ENCODE measurements at regions not wholly inside any gene's neighbourhood (a gene's known extent, or its start where the extent isn't known, plus 50 kb on each side); places are given as distances from the start of the nearest gene placed in this dataset.
"Not testable (repeated sequence)": the region's sequence is repeated elsewhere in the genome, so short reads cannot be mapped to it uniquely, and the experiment has no call there.

DNA sequence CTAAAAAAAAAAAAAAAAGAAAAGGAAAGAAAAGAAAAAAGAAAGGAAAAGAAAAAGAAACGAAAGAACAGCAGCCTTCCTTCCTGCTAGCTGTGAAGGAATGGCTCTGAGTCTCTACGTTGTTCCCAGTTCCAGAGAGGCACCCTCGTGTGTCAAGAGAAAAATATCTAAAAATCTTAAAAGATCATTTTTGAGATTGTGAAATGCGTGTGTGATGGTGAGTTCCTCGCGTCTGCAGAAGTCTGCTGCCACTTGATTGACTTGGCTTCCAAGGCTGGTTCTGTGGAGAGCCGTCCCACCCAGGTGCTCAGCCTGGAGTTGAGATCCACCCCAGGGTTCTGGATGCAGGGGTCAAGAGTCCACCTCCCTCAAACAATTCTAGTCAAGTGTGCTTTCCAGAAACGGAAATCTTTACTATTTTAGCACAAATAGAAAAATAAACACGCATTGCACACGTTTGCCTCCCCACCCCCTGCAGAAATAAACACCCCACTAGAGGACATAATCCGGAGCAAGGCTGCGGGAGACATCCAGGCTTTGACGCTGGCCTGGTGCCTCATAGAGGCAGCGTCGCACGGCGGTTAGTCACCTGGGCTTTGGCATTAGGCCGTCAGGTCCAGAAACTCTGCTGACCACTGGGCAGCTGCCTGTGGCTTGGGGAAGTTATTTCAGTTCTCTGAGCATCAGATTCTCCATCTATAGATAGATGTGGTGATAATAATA, 265.4 kb downstream of the FAM43A start:
- TF ChIP-seq, protein P1, sequence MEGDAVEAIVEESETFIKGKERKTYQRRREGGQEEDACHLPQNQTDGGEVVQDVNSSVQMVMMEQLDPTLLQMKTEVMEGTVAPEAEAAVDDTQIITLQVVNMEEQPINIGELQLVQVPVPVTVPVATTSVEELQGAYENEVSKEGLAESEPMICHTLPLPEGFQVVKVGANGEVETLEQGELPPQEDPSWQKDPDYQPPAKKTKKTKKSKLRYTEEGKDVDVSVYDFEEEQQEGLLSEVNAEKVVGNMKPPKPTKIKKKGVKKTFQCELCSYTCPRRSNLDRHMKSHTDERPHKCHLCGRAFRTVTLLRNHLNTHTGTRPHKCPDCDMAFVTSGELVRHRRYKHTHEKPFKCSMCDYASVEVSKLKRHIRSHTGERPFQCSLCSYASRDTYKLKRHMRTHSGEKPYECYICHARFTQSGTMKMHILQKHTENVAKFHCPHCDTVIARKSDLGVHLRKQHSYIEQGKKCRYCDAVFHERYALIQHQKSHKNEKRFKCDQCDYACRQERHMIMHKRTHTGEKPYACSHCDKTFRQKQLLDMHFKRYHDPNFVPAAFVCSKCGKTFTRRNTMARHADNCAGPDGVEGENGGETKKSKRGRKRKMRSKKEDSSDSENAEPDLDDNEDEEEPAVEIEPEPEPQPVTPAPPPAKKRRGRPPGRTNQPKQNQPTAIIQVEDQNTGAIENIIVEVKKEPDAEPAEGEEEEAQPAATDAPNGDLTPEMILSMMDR (IDR thresholded peaks at IDR 0.05): no peak
- H3K9me3 ChIP-seq: peaks cover 3% of the 10 kb centered on the region
- H3K4me1 ChIP-seq (ENCODE audit: control insufficient read depth in 1 of 2, low read depth in 2 of 2): no peaks in the 10 kb centered on the region
- H3K4me3 ChIP-seq: no peak overlapping the region
- no peaks in the 10 kb centered on the region for H3K36me3 ChIP-seq
- no peak for DNase-seq (ENCODE audit: low spot score)
- ATAC-seq (ENCODE audit: insufficient number of reproducible peaks, low FRiP score, low read depth): no peak
- no peaks in the 10 kb centered on the region for H3K27me3 ChIP-seq (replicated peaks; ENCODE audit: insufficient read depth)
- no peak overlapping the region for H3K27ac ChIP-seq

DNA sequence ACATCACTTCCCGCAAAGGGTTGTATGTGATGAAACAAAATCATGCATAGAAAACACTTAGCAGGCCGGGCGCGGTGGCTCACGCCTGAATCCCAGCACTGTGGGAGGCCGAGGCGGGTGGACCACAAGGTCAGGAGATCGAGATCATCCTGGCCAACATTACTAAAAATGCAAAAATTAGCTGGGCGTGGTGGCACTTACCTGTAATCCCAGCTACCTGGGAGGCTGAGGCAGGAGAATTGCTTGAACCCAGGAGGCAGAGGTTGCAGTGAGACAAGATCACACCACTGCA, 265.9 kb downstream of the FAM43A start:
- H3K36me3 ChIP-seq; DNase-seq (ENCODE audit: low spot score); H3K27me3 ChIP-seq (replicated peaks; ENCODE audit: insufficient read depth); H3K9me3 ChIP-seq; H3K4me1 ChIP-seq (ENCODE audit: control insufficient read depth in 1 of 2, low read depth in 2 of 2); ATAC-seq (ENCODE audit: insufficient number of reproducible peaks, low FRiP score, low read depth); H3K27ac ChIP-seq; H3K4me3 ChIP-seq: not testable (repeated sequence)

DNA sequence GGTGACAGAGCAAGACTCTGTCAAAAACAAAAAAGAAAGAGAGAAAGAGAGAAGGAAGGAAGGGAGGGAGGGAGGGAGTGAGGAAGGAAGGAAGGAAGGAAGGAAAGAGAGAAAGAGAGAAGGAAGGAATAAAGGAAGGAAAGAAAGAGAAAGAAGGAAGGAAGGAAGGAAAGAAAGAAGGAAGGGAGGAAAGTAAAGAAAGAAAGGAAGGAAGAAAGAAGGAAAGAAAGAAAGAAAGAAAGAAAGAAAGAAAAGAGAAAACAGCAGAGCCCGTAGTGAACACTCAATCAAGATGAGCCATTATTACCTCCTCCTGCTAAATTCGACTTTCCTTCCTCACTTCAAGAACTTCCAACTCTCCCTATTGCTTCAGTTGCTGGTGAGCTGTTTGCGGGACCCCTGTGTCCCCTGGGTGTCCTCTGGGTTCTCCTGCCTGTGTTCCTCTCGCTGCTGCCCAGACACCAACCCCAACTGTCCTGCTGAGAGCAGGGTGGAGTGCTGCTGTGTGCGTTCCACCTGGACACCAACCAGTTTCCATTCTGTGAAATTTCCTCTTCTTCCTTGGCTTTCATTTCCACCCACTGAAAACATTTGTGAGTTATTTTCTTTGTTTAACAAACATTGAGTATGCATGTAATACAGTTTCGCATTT, 266.4 kb downstream of the FAM43A start:
- no peak overlapping the region for H3K27ac ChIP-seq
- no peaks in the 10 kb centered on the region for H3K4me1 ChIP-seq (ENCODE audit: control insufficient read depth in 1 of 2, low read depth in 2 of 2)
- ATAC-seq (ENCODE audit: insufficient number of reproducible peaks, low FRiP score, low read depth) (no peak), DNase-seq (ENCODE audit: low spot score) (no peak)
- no peaks in the 10 kb centered on the region for H3K36me3 ChIP-seq
- TF ChIP-seq, protein P1 (IDR thresholded peaks at IDR 0.05): no peak
- no peaks in the 10 kb centered on the region for H3K27me3 ChIP-seq (replicated peaks; ENCODE audit: insufficient read depth)
- H3K9me3 ChIP-seq: peaks cover 3% of the 10 kb centered on the region
- H3K4me3 ChIP-seq: no peak overlapping the region

DNA sequence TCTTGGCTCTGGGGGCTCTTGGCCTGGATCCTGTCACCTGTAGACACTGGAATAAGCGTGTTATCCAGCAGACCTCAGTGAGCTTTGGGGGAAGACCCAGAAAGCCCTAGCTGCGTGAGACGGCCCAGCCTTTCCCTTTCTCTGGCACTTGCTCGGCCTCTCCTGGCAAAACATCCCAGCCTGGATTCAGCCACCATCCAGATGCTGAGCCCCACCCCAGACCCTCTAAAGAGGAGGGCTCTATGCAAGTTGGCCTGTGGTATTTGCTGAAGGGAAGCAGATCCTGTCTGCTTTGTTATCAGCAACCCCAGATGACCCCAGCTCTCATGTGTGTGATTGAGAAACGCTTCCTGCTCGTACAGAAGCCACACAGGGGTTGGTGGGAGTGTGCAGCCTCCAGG, 267.2 kb downstream of the FAM43A start:
- Histone ChIP-seq H3K4me3 (no peak overlapping the region), H3K27me3 (replicated peaks; ENCODE audit: insufficient read depth) (no peaks in the 10 kb centered on the region), H3K9me3 (peaks cover 2% of the 10 kb centered on the region), H3K4me1 (ENCODE audit: control insufficient read depth in 1 of 2, low read depth in 2 of 2) (no peaks in the 10 kb centered on the region), H3K36me3 (no peaks in the 10 kb centered on the region), H3K27ac (no peak overlapping the region)
- DNase-seq (ENCODE audit: low spot score): no peak
- no peak for ATAC-seq (ENCODE audit: insufficient number of reproducible peaks, low FRiP score, low read depth)
- TF ChIP-seq, protein P1 (IDR thresholded peaks at IDR 0.05): no peak

DNA sequence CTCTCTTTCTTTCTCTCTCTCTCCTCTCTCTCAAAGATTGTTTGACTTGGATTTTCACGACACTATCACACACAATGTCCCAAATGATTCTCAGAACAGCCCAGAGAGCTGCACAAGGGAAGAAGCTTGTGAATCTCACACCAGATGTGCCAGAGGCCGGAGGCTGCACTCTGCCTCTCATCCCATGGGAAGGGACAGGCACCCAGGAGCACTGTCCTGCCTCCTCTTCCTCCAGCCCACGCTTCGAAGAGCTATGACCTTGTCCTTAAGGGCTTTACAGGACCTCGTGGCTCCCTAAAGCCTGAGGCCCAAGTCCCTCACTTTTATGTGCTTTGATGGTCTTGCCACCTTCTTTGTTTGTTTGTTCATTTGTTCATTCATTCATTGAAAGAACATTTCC, 267.6 kb downstream of the FAM43A start:
- Histone ChIP-seq H3K4me3 (no peak overlapping the region), H3K4me1 (ENCODE audit: control insufficient read depth in 1 of 2, low read depth in 2 of 2) (no peaks in the 10 kb centered on the region), H3K9me3 (no peaks in the 10 kb centered on the region), H3K36me3 (no peaks in the 10 kb centered on the region), H3K27ac (no peak overlapping the region), H3K27me3 (replicated peaks; ENCODE audit: insufficient read depth) (no peaks in the 10 kb centered on the region)
- TF ChIP-seq, protein P1 (IDR thresholded peaks at IDR 0.05): no peak
- ATAC-seq (ENCODE audit: insufficient number of reproducible peaks, low FRiP score, low read depth) (no peak), DNase-seq (ENCODE audit: low spot score) (no peak)

DNA sequence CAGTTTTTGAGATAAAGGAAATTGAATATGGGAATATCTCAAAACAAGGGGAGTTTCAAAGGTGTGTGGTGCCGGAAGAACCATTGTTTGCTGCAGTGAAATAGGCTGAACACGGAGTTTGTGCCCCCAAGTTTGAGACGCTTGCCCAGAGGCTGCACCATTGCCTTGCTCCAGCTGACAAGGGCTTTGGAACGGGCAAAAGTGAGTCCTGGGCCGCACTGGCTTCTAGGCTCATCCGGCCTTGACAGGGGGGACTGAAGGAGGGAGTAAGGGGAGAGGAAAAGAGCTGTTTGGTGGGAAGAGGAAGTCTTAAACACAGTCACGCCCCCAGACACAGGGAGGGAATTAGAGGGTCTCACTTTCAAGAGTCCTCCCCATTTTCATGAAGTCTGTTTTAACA, 269.9 kb downstream of the FAM43A start:
- H3K4me1 ChIP-seq (ENCODE audit: control insufficient read depth in 1 of 2, low read depth in 2 of 2): no peaks in the 10 kb centered on the region
- H3K9me3 ChIP-seq: no peaks in the 10 kb centered on the region
- H3K27ac ChIP-seq: no peak overlapping the region
- ATAC-seq (ENCODE audit: insufficient number of reproducible peaks, low FRiP score, low read depth): no peak
- no peak for DNase-seq (ENCODE audit: low spot score)
- no peaks in the 10 kb centered on the region for H3K36me3 ChIP-seq
- H3K27me3 ChIP-seq (replicated peaks; ENCODE audit: insufficient read depth): no peaks in the 10 kb centered on the region
- TF ChIP-seq, protein P1 (IDR thresholded peaks at IDR 0.05): no peak
- no peak overlapping the region for H3K4me3 ChIP-seq

Data from thoracic aorta (tissue), 2 donors.